Stimulated activated CD4-positive, alpha-beta T cell treated with anti-CD3 and anti-CD28 coated beads, TNF-alpha, amount 100 ng/mL, for 4 hours (primary cell): ENCODE measurements at regions not wholly inside any gene's neighbourhood (a gene's known extent, or its start where the extent isn't known, plus 50 kb on each side); places are given as distances from the start of the nearest gene placed in this dataset.

Source experiments
- DNase-seq, 3 experiments: peaks; one replicate each; pipeline ENCODE4 v3.0.0-alpha.2; 2020; ENCODE audit warnings: low read depth in 3 of 3

DNA sequence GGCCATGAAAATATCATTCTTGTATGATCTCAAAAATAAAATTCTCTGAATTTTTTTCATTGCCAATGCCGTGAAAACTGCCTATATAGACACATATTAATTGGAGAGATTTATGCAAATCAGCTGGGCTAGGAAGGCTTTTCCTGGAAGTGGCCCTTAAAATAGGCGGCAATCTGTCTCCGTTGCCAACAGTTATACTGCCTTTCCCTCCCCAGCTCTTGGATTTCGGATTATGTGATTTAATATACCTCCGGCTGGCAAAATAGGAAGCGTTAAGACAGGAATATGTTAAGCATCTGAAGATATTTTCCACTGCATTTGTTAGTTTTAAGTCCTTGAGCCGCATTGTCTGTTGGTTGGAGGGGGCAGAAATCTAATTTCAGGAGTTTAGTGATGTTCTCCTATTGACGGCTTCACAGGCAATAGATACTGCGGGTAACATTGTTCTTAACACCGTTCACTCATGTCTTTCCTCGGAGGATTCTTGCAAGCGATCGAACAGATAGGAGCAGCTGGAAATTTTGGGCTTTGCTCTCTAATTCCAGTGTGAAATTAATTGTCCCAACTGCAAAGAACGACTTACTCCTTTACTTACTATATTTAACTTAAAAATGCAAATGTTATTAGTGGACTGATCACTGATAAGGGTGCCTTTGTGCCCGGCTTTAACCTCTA lies 113.3 kb downstream of the LINC00237 start:
- no peak for DNase-seq

DNA sequence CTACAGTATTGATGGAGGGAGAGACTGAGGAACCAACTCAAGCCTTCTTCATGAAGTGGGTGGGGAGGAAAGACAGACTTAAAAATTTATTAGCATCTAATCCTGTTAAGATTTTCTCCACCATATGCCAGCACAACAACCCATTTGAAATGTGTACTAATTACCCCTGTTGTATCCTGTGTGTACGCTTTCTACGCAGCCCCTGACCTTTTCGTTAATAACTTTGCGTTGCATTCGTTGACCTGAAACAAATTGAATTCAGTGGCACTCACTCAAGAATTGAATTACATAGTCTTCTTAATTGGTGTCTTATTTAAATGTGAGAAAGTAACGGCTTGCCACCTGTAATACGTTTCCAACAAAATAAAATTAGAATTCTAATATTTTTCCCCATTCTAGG lies 113.9 kb downstream of the LINC00237 start:
- DNase-seq = no peak

DNA sequence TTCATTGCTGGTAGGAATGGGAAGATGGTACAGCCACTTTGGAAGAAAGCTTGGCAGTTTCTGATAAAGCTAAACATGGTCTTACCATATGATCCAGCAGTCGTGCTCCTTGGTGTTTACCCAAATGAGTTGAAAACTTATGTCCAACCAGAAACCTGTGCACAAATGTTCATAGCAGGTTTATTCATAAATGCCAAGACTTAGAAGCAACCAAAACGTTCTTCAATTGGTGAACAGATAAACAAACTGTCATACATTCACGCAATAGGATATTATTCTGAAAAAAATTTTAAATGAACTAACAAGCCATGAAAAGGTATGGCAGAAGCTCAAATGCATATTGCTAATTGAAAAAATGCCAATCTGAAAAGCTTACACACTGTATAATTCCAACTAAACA lies 117.1 kb downstream of the LINC00237 start:
- DNase-seq = no peak

GRCh38 chr20:20979934-20980333 lies 126.2 kb downstream of the LINC00237 start:
- DNase-seq = no peak

DNA sequence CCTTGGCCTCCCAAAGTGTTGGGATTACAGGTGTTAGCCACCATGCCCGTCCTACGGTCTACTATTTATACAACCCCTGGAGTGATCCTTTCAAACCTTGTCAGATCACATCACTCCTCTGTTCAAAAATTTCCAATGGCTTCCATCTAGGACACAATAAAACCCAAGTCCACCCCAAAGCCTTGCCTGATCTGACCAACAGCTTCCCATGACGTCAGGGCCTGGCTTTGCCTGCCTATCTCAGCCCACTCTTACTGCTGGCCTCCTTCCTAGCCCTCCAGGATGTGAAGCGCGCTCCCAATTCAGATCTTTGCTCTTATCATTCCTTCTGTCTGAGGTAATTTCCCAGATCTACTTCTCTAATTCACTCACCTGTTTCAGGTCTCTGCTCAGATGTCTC lies 128.4 kb downstream of the LINC00237 start:
- DNase-seq = no peak

- no peak for DNase-seq
These were observed 133.7 kb downstream of the LINC00237 start for GRCh38 chr20:20972490-20972889.

DNA sequence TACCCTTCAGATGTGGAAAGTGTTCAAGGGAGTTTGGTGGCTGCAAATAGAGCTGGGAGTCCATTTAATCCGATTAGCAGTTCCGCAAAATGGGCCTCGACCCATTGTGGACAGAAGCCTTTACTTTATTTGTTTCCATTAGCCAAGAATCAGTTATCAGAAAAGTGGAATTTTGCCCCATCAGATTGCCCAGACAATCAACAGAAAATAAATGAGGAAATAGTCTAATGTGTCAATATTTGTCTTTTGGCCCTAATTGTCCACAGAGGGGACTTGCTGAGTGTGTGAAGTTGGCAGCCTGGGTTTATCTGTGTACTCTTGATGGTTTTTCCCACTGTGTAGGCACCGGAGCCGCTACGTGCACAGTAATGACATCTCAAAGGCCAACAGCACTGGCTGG lies 134.3 kb downstream of the LINC00237 start:
- DNase-seq = no peak

- DNase-seq = no peak
These were observed 135.3 kb downstream of the LINC00237 start for GRCh38 chr20:20970841-20971240.

DNA sequence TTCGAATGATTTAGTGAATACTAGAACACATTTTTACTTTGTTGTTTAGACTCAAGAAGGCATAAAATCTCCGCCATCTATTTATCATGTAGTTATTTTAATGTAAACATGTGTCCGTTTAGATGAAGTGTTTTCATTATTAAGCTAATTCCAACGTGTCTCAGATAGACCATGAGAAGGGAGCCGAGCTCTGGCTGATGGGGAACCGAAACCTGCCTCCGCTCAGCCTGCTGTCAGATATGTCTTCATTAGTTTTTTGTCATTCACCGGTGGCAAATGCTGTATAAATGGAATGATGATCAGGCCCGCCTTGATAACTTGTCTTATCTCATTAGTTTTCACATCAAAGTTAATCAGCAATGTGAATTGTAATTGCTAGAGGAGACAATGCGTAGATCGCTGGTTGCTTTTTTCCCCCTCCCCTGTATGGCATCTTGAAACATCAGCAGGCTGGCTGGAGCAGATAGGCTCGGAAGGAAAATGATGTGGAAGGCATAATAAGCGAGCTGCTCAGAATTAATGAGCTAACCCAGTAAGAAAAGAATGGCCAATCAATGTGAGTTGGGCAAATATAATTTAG lies 136.4 kb downstream of the LINC00237 start:
- no peak for DNase-seq

- DNase-seq = no peak
These were observed 138.5 kb downstream of the LINC00237 start for GRCh38 chr20:20967564-20968184.

DNA sequence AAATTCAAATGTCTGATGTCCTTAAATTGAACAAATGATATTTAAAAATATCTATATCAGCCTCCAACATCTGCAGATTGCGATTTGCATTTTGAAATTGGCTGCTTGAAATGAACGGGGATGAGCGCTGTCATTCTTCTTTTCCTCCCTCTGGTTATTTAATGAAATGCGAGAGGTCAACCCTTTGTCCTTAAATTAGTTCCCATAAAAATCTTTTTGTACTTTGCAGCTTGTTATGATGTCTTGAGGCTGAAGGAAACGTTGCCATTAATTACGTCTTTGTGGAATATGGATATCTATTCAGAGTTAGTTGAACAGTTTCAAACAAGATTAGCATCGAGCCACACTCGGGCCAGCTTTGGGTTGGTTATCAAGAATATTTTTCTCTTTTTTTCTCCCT lies 140.0 kb downstream of the LINC00237 start:
- no peak for DNase-seq

GRCh38 chr20:20959031-20959755 lies 147.0 kb downstream of the LINC00237 start:
- DNase-seq = no peak

GRCh38 chr20:20956513-20956931 lies 149.6 kb downstream of the LINC00237 start:
- no peak for DNase-seq

DNA sequence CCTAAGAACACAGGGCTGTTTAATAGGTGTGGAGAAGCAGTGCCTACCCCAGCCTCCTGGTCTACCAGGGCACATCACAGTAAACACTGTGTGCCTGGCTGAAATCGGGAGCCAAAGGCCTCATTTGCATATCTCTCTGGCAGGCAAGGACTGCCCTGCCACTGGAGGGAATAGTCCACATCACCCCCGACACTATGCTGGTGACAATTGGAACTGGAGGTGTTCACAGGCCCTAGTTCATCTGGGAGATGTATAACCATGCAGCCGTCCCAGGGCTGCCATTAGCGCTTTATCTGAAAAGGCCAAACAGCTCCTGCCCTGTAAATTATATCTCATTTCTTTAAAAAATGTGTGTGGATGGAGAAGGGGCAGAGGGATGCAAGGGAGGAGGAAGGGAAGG lies 150.3 kb downstream of the LINC00237 start:
- no peak for DNase-seq

- no peak for DNase-seq
These were observed 152.2 kb downstream of the LINC00237 start for GRCh38 chr20:20953738-20954618.

DNA sequence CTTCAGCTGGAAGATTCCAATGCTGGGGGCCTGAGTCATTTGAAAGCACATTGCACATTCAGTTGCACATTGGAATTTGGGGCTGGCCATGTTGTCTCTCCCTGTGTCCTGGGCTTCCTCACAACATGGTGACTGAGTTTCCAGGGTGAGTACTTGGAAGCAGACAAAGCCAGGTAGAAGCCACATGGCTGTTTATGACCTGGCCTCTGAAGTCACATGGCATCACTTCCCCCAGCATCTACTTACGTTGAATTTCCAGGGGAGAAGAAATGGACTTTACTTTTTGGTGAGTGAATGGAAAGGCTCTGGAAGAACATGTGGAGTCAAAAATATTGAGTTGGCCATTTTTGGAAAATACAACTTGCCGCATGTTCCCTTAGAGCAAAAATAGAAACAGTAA lies 155.5 kb downstream of the LINC00237 start:
- no peak for DNase-seq

- no peak for DNase-seq
These were observed 159.9 kb downstream of the LINC00237 start for GRCh38 chr20:20946122-20946759.

- DNase-seq = no peak
These were observed 164.7 kb downstream of the LINC00237 start for GRCh38 chr20:20941468-20941889.

- no peak for DNase-seq
These were observed 167.2 kb downstream of the LINC00237 start for GRCh38 chr20:20939006-20939405.

DNA sequence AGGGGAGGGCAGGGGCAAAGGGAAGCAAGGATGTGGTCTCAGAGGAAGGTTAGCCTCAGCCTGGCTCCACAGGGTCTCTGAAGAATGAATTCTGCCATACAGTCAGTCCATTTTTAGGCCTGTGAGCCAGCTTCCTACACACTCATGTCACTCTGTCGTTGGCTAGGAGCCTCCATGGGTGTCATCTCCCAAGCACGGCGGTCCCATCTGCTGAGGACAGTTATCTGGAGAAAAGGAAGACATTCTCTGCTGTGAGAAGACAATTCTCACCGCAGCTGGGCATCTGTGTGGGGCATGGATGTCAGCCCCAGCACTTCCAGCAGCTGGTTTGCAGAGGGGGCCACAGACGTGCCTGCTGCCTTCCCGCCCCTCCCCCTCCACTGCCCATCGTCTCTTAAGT lies 167.6 kb downstream of the LINC00237 start:
- DNase-seq = no peak

DNA sequence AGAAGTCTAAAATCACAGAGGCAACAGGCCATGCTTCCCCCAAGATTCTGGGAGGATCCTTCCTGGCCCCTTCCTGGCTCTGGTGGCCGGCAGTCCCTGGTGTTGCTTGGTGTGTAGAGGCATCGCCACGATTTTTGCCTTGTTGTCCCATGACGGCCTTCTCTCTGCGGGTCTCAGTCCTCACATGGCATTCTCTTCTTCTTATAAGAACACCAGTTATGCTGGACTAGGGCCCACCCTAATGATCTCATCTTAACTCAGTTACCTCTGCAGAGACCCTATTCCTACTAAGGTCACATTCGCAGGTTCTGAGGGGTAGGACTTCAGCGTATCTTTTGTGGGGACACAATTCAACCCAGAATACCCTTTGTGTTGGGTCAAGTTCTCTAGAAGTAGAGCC lies 168.0 kb downstream of the LINC00237 start:
- DNase-seq = no peak
